HG02973 (cell line): ENCODE measurements at regions not wholly inside any gene's neighbourhood (a gene's known extent, or its start where the extent isn't known, plus 50 kb on each side); places are given as distances from the start of the nearest gene placed in this dataset.

Experiments used
- ATAC-seq: cut with Tn5 transposase; IDR thresholded peaks from one replicate; pipeline ENCODE4 v1.9.1; 2021; ENCODE audit warnings: moderate library complexity; ENCODE audit not compliant: unreplicated experiment

- no peak for ATAC-seq
Observed at GRCh38 chr2:23269747-23270146, 115.2 kb upstream of the KLHL29 start.

- no peak for ATAC-seq
Observed at GRCh38 chr2:23270810-23271209, 114.2 kb upstream of the KLHL29 start.

- no peak for ATAC-seq
Observed at GRCh38 chr2:23271230-23271629, 113.7 kb upstream of the KLHL29 start.

GRCh38 chr2:23273786-23274185 is 111.2 kb upstream of the KLHL29 start:
- ATAC-seq = no peak

GRCh38 chr2:23280401-23280800 is 104.6 kb upstream of the KLHL29 start:
- ATAC-seq = no peak

- no peak for ATAC-seq
Observed at GRCh38 chr2:23283653-23284052, 101.3 kb upstream of the KLHL29 start.

- ATAC-seq = no peak
Observed at GRCh38 chr2:23285091-23285800, 99.7 kb upstream of the KLHL29 start.

GRCh38 chr2:23286031-23286757 is 98.8 kb upstream of the KLHL29 start:
- ATAC-seq = no peak

GRCh38 chr2:23286758-23287704 is 97.9 kb upstream of the KLHL29 start:
- ATAC-seq = no peak

- ATAC-seq = no peak
Observed at GRCh38 chr2:23289671-23290070, 95.3 kb upstream of the KLHL29 start.

GRCh38 chr2:23291239-23291638 is 93.7 kb upstream of the KLHL29 start:
- ATAC-seq = no peak

GRCh38 chr2:23292024-23292423 is 93.0 kb upstream of the KLHL29 start:
- no peak for ATAC-seq

GRCh38 chr2:23293063-23293462 is 91.9 kb upstream of the KLHL29 start:
- no peak for ATAC-seq

- ATAC-seq = no peak
Observed at GRCh38 chr2:23293731-23294130, 91.2 kb upstream of the KLHL29 start.

- no peak for ATAC-seq
Observed at GRCh38 chr2:23294238-23294637, 90.7 kb upstream of the KLHL29 start.

GRCh38 chr2:23296691-23297090 is 88.3 kb upstream of the KLHL29 start:
- no peak for ATAC-seq

- ATAC-seq = no peak
Observed at GRCh38 chr2:23297112-23297511, 87.9 kb upstream of the KLHL29 start.

GRCh38 chr2:23298551-23298950 is 86.4 kb upstream of the KLHL29 start:
- no peak for ATAC-seq

- no peak for ATAC-seq
Observed at GRCh38 chr2:23299476-23300195, 85.3 kb upstream of the KLHL29 start.

GRCh38 chr2:23301136-23301535 is 83.8 kb upstream of the KLHL29 start:
- no peak for ATAC-seq

- no peak for ATAC-seq
Observed at GRCh38 chr2:23302591-23302990, 82.4 kb upstream of the KLHL29 start.
